Spleen (tissue), 11 donors: ENCODE measurements at regions not wholly inside any gene's neighbourhood (a gene's known extent, or its start where the extent isn't known, plus 50 kb on each side); places are given as distances from the start of the nearest gene placed in this dataset.

Experiments
- DNase-seq: peaks from one replicate; pipeline ENCODE4 v3.0.0-alpha.2; 2020
- H3K27ac ChIP-seq, 8 donors: fragments of 200-600 bp; sonication (generic) in 7 of 8; 1 replicate in 4 of 8; 2 replicates in 4 of 8; pipeline versions ENCODE4 v1.5.0 to v1.8.0; 2016 to 2021; ENCODE audit warnings: inconsistent platforms in 4 of 8, mild to moderate bottlenecking in 4 of 8, moderate library complexity in 1 of 8
- H3K27me3 ChIP-seq, 7 donors: fragments of 200-600 bp; sonication (generic) in 6 of 7; replicated peaks in 1 of 7; 1 replicate in 4 of 7; 2 replicates in 3 of 7; pipeline versions ENCODE4 v1.5.0 to v1.8.0; 2016 to 2021; ENCODE audit warnings: inconsistent platforms in 3 of 7, mild to moderate bottlenecking in 1 of 7
- H3K36me3 ChIP-seq, 6 donors: fragments of 200-600 bp; sonication (generic) in 5 of 6; 1 replicate in 4 of 6; 2 replicates in 2 of 6; pipeline versions ENCODE4 v1.5.0 to v1.8.0; 2016 to 2021; ENCODE audit warnings: inconsistent platforms in 2 of 6
- H3K4me1 ChIP-seq, 6 donors: fragments of 200-600 bp; sonication (generic) in 5 of 6; 1 replicate in 3 of 6; 2 replicates in 3 of 6; pipeline versions ENCODE4 v1.5.0 to v1.8.0; 2016 to 2021; ENCODE audit warnings: inconsistent platforms in 3 of 6
- H3K4me3 ChIP-seq, 8 donors: fragments of 200-600 bp; sonication (generic) in 7 of 8; 1 replicate in 4 of 8; 2 replicates in 4 of 8; pipeline versions ENCODE4 v1.5.0 to v1.8.0; 2016 to 2021; ENCODE audit warnings: inconsistent platforms in 4 of 8, mild to moderate bottlenecking in 4 of 8, moderate library complexity in 2 of 8
- H3K9me3 ChIP-seq, 8 donors: fragments of 200-600 bp; sonication (generic) in 7 of 8; 1 replicate in 4 of 8; 2 replicates in 4 of 8; pipeline versions ENCODE4 v1.5.0 to v1.8.0; 2016 to 2021; ENCODE audit warnings: inconsistent platforms in 4 of 8
- POLR2A ChIP-seq, 3 donors: fragments of 450-650 bp; IDR thresholded peaks; one replicate each; pipeline ENCODE4 v1.5.1; 2017; ENCODE audit warnings: antibody characterized with exemption in 3 of 3, mild to moderate bottlenecking in 1 of 3
- POLR2AphosphoS5 ChIP-seq, 3 donors: sonication (generic); formaldehyde crosslinking; IDR thresholded peaks; one replicate each; pipeline ENCODE4 v1.5.1; 2017; ENCODE audit warnings: antibody characterized with exemption in 3 of 3
- WGBS, 5 donors: extraction: QIAGEN DNeasy Blood & Tissue Kit in 3 of 5; methylation state at CpG; one replicate each; pipeline versions ENCODE4 v1.1.5 to v1.1.7; 2013 to 2018; 5-methylcytosine and 5-hydroxymethylcytosine counted together
- intact Hi-C: fragments of 100-400 bp; cut with DNase I; formaldehyde crosslinking; loops from one replicate; pipeline ENCODE4 v1.15.0; 2023; ENCODE audit warnings: low total_unique reads
- TF ChIP-seq, protein P1 (sequence below), 11 experiments: fragments of 200-600 bp in 7 of 11; fragments of 450-650 bp in 4 of 11; sonication (generic) in 4 of 11; IDR thresholded peaks in 8 of 11; conservative IDR thresholded peaks in 3 of 11; 1 replicate in 7 of 11; 2 replicates in 4 of 11; pipeline versions ENCODE4 v1.4.0 to v1.8.0; 2016 to 2021; ENCODE audit warnings: antibody characterized with exemption in 11 of 11, inconsistent platforms in 4 of 11, mild to moderate bottlenecking in 1 of 11
- donor health status: healthy with polysubstance abuse.
- donor health status: DM: no; HTN: no; CAD: no; lungs with moderate emphysema.
- donor health status: DM: no; HTN: no; CAD: no.
- donor health status: Bipolar disorder and iron deficiency.
- donor health status: healthy.
- donor health status: DM: no; HTN: no; CAD: no.
- donor health status: DM: yes; HTN: yes; CAD: no.

DNA sequence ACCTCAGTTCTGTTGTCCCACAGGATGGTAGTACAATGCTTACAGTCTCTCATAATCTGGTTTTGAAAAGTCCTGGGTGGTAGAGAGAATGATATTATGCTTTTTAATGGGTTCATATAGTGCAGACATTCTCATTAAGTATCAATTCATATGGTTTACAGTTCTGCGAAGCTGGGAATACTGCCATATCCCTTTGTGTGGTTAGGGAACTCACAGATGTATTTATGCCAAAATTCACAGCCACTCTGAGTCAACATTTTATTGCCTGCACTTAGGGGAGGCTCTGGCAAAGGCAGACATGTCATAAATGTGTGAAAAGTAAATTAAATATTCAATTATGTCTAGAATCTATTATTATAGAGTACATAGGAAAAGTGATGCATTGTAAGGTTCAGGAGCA is 808.2 kb downstream of the SUCLG1 start:
- intact Hi-C loops, result no loop called here
- Histone ChIP-seq H3K27me3 (no peaks in the 10 kb centered on the region), H3K36me3 (no peaks in the 10 kb centered on the region), H3K27ac (no peak overlapping the region), H3K9me3 (no peaks in the 10 kb centered on the region), H3K4me1 (no peaks in the 10 kb centered on the region), H3K4me3 (no peak overlapping the region)
- no peak for DNase-seq
- WGBS, 5 donors, result 85 to 90% (median 88%) methylated on average over 1 of the region's 1 CpG
- TF ChIP-seq, protein P1, sequence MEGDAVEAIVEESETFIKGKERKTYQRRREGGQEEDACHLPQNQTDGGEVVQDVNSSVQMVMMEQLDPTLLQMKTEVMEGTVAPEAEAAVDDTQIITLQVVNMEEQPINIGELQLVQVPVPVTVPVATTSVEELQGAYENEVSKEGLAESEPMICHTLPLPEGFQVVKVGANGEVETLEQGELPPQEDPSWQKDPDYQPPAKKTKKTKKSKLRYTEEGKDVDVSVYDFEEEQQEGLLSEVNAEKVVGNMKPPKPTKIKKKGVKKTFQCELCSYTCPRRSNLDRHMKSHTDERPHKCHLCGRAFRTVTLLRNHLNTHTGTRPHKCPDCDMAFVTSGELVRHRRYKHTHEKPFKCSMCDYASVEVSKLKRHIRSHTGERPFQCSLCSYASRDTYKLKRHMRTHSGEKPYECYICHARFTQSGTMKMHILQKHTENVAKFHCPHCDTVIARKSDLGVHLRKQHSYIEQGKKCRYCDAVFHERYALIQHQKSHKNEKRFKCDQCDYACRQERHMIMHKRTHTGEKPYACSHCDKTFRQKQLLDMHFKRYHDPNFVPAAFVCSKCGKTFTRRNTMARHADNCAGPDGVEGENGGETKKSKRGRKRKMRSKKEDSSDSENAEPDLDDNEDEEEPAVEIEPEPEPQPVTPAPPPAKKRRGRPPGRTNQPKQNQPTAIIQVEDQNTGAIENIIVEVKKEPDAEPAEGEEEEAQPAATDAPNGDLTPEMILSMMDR (IDR thresholded peaks at IDR 0.05 in 8 of 11, conservative IDR thresholded peaks at IDR 0.05 in 3 of 11), result no peak
- TF ChIP-seq POLR2A (IDR thresholded peaks at IDR 0.05) (no peak), POLR2AphosphoS5 (IDR thresholded peaks at IDR 0.05) (no peak)

DNA sequence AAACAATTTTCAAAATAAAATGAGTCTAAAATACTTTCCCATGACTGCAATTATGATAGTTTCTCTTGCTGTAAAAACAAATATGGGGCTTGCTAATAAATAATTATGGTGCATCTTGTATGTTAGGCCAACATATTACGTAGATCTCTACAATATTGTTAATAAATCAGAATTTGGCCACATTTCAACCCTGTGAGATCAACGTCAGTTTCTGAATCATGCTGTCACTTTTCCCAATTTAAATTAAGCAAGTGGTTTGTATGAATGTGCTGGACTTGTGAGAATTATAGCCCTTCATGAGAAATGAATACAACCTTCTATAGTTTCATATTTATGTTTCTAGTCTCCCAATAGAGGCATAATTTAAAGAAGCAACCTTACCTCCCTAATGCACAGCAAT is 808.9 kb downstream of the SUCLG1 start:
- Histone ChIP-seq H3K27me3 (no peaks in the 10 kb centered on the region), H3K27ac (no peak overlapping the region), H3K4me3 (no peak overlapping the region), H3K36me3 (no peaks in the 10 kb centered on the region), H3K9me3 (no peaks in the 10 kb centered on the region), H3K4me1 (no peaks in the 10 kb centered on the region)
- no peak for DNase-seq
- intact Hi-C loops, result no loop called here
- WGBS, 5 donors, result 66 to 88% (median 81%) methylated on average over 2 of the region's 2 CpGs
- TF ChIP-seq, protein P1 (IDR thresholded peaks at IDR 0.05 in 8 of 11, conservative IDR thresholded peaks at IDR 0.05 in 3 of 11), result no peak
- no peak for TF ChIP-seq POLR2AphosphoS5 (IDR thresholded peaks at IDR 0.05)
- TF ChIP-seq POLR2A (IDR thresholded peaks at IDR 0.05), result no peak

DNA sequence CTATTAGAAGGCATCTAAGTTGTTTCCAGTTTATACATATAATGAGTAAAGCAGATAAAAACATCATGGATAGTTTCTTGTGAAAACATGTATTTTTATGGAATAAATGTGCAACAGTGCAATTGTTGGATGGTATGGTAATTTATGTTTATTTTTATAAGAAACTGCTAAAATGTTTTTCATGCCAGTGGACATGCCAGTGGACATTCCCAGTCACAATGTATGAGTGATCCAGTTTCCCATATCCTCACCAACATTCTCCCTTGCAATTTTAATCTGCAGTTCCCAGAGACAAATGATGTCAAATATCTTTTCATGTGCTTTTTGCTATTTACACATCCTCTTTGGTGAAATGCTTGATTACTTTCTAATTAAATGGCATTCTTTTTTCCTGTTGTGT is 818.6 kb downstream of the SUCLG1 start:
- TF ChIP-seq POLR2A (IDR thresholded peaks at IDR 0.05) (no peak), POLR2AphosphoS5 (IDR thresholded peaks at IDR 0.05) (no peak)
- TF ChIP-seq, protein P1 (IDR thresholded peaks at IDR 0.05 in 8 of 11, conservative IDR thresholded peaks at IDR 0.05 in 3 of 11), result no peak
- Histone ChIP-seq H3K4me3 (no peak overlapping the region), H3K4me1 (no peaks in the 10 kb centered on the region), H3K36me3 (no peaks in the 10 kb centered on the region), H3K27ac (no peak overlapping the region), H3K27me3 (no peaks in the 10 kb centered on the region), H3K9me3 (peaks cover 0 to 3% (median 0%) of the 10 kb centered on the region in 8 donors)
- intact Hi-C loops, result no loop called here
- DNase-seq, result no peak

DNA sequence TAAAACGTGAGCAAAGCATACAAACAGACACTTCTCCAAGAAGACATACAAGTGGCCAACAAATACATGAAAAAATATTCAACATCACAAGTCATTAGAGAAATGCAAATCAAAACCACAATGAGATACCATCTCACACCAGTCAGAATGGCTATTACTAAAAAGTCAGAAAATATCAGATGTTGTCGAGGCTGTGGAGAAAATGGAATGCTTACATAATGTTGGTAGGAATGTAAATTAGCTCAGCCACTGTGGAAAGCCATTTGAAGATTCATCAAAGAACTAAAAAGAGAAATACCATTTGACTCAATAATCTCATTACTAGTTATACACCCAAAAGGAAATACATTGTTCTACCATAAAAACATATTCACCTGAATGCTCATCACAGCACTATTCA is 825.7 kb downstream of the SUCLG1 start:
- TF ChIP-seq POLR2AphosphoS5 (IDR thresholded peaks at IDR 0.05), result no peak
- TF ChIP-seq, protein P1 (IDR thresholded peaks at IDR 0.05 in 8 of 11, conservative IDR thresholded peaks at IDR 0.05 in 3 of 11), result no peak
- TF ChIP-seq POLR2A (IDR thresholded peaks at IDR 0.05), result no peak

More for the DNA sequence above, 825.7 kb downstream of the SUCLG1 start:
- Histone ChIP-seq H3K4me3 (no peak overlapping the region), H3K36me3 (no peaks in the 10 kb centered on the region), H3K27me3 (no peaks in the 10 kb centered on the region), H3K4me1 (no peaks in the 10 kb centered on the region), H3K9me3 (peaks cover 0 to 12% (median 5%) of the 10 kb centered on the region in 8 donors), H3K27ac (no peak overlapping the region)
- WGBS, 5 donors, result 50 to 78% (median 65%) methylated on average over 2 of the region's 2 CpGs
- DNase-seq, result no peak
- intact Hi-C loops, result no loop called here
